ENCODE measurements at regions not wholly inside any gene's neighbourhood (a gene's known extent, or its start where the extent isn't known, plus 50 kb on each side); places are given as distances from the start of the nearest gene placed in this dataset.

GRCh38 chr3:163474766-163475165 is 1603.5 kb downstream of the SI start:
- no peak overlapping the region for H3K4me3 ChIP-seq (ENCODE audit: low read depth, low read length)
- H3K27ac ChIP-seq (ENCODE audit: extremely low read depth, low read depth, low read length): no peak overlapping the region
- TF ChIP-seq SP2 (tag by site-specific recombination; IDR thresholded peaks at IDR 0.05) (no peak), ZNF174 (tag by site-specific recombination; IDR thresholded peaks at IDR 0.05) (no peak), ZNF138 (tag by site-specific recombination; IDR thresholded peaks at IDR 0.05; ENCODE audit: borderline replicate concordance) (no peak), ZNF768 (tag by site-specific recombination; IDR thresholded peaks at IDR 0.05) (no peak), ZNF610 (tag by site-specific recombination; IDR thresholded peaks at IDR 0.05; ENCODE audit: borderline replicate concordance) (no peak), SETDB1 (IDR thresholded peaks at IDR 0.05; ENCODE audit: insufficient read length, low read length) (no peak), ZNF521 (tag by site-specific recombination; IDR thresholded peaks at IDR 0.05) (no peak), KLF17 (tag by site-specific recombination; IDR thresholded peaks at IDR 0.05) (no peak), ZNF354C (tag by site-specific recombination; IDR thresholded peaks at IDR 0.05; ENCODE audit: borderline replicate concordance, low read depth) (no peak), SCRT2 (tag by site-specific recombination; IDR thresholded peaks at IDR 0.05) (no peak), ZNF701 (tag by site-specific recombination; IDR thresholded peaks at IDR 0.05) (no peak)
- no peaks in the 10 kb centered on the region for H3K36me3 ChIP-seq (ENCODE audit: control insufficient read depth in 2 of 2, insufficient read depth in 1 of 2, low read length in 2 of 2)
- no peaks in the 10 kb centered on the region for H3K4me1 ChIP-seq (ENCODE audit: control insufficient read depth, insufficient read depth, low read length)
- ChIA-PET POLR2A (no interaction called here), CTCF (no interaction called here)
- H3K9me3 ChIP-seq (ENCODE audit: control insufficient read depth, insufficient read depth, low read depth, low read length): no peaks in the 10 kb centered on the region

- H3K27ac ChIP-seq (ENCODE audit: extremely low read depth, low read depth, low read length): no peak overlapping the region
- no peak for TF ChIP-seq OVOL3 (tag by site-specific recombination; IDR thresholded peaks at IDR 0.05)
- no peak for TF ChIP-seq FEZF1 (tag by site-specific recombination; IDR thresholded peaks at IDR 0.05)
- TF ChIP-seq ZNF596 (tag by site-specific recombination; IDR thresholded peaks at IDR 0.05): no peak
- no peak for TF ChIP-seq ZNF670 (tag by site-specific recombination; IDR thresholded peaks at IDR 0.05; ENCODE audit: low read depth)
- TF ChIP-seq ZNF529 (tag by site-specific recombination; IDR thresholded peaks at IDR 0.05; ENCODE audit: insufficient replicate concordance): no peak
- no peak for TF ChIP-seq ZNF248 (tag by site-specific recombination; IDR thresholded peaks at IDR 0.05)
- TF ChIP-seq ZNF354C (tag by site-specific recombination; IDR thresholded peaks at IDR 0.05; ENCODE audit: borderline replicate concordance, low read depth): no peak
- no peak for TF ChIP-seq ZBTB20 (tag by site-specific recombination; IDR thresholded peaks at IDR 0.05)
- H3K36me3 ChIP-seq (ENCODE audit: control insufficient read depth in 2 of 2, insufficient read depth in 1 of 2, low read length in 2 of 2): no peaks in the 10 kb centered on the region
- no peaks in the 10 kb centered on the region for H3K4me1 ChIP-seq (ENCODE audit: control insufficient read depth, insufficient read depth, low read length)
- no peaks in the 10 kb centered on the region for H3K9me3 ChIP-seq (ENCODE audit: control insufficient read depth, insufficient read depth, low read depth, low read length)
- no peak overlapping the region for H3K4me3 ChIP-seq (ENCODE audit: low read depth, low read length)
- ChIA-PET CTCF (interaction anchor here (1.3 kb wide), 1 partner anchor 22 kb away, joined by 4 read pairs; no protein-coding TSS in a partner anchor), POLR2A (no interaction called here)
Measured at GRCh38 chr3:163468531-163469335, 1609.6 kb downstream of the SI start.

- ChIA-PET POLR2A (no interaction called here), CTCF (no interaction called here)
- H3K9me3 ChIP-seq (ENCODE audit: control insufficient read depth, insufficient read depth, low read depth, low read length): no peaks in the 10 kb centered on the region
- H3K27ac ChIP-seq (ENCODE audit: extremely low read depth, low read depth, low read length): no peak overlapping the region
- no peaks in the 10 kb centered on the region for H3K36me3 ChIP-seq (ENCODE audit: control insufficient read depth in 2 of 2, insufficient read depth in 1 of 2, low read length in 2 of 2)
- no peaks in the 10 kb centered on the region for H3K4me1 ChIP-seq (ENCODE audit: control insufficient read depth, insufficient read depth, low read length)
- no peak overlapping the region for H3K4me3 ChIP-seq (ENCODE audit: low read depth, low read length)
- no peak for TF ChIP-seq KLF17 (tag by site-specific recombination; IDR thresholded peaks at IDR 0.05)
- no peak for TF ChIP-seq IKZF3 (tag by site-specific recombination; IDR thresholded peaks at IDR 0.05)
- TF ChIP-seq OVOL3 (tag by site-specific recombination; IDR thresholded peaks at IDR 0.05): no peak
- TF ChIP-seq ZFP37 (tag by site-specific recombination; IDR thresholded peaks at IDR 0.05): no peak
- no peak for TF ChIP-seq ZNF311 (tag by site-specific recombination; IDR thresholded peaks at IDR 0.05; ENCODE audit: borderline replicate concordance)
- no peak for TF ChIP-seq TCF7L2 (IDR thresholded peaks at IDR 0.05; ENCODE audit: borderline replicate concordance, low read depth, low read length)
- no peak for TF ChIP-seq ZNF555 (tag by site-specific recombination; conservative IDR thresholded peaks at IDR 0.05)
- TF ChIP-seq ZNF830 (tag by site-specific recombination; IDR thresholded peaks at IDR 0.05; ENCODE audit: low read depth): no peak
- no peak for TF ChIP-seq ZNF132 (tag by site-specific recombination; IDR thresholded peaks at IDR 0.05; ENCODE audit: borderline replicate concordance)
- no peak for TF ChIP-seq ZNF140 (tag by site-specific recombination; IDR thresholded peaks at IDR 0.05)
- no peak for TF ChIP-seq PATZ1 (tag by site-specific recombination; IDR thresholded peaks at IDR 0.05)
- no peak for TF ChIP-seq ZNF658 (tag by site-specific recombination; IDR thresholded peaks at IDR 0.05)
- no peak for TF ChIP-seq ZNF2 (tag by site-specific recombination; IDR thresholded peaks at IDR 0.05)
Measured at GRCh38 chr3:163462446-163462845, 1615.8 kb downstream of the SI start.

Data from HEK293 (cell line).